HCT116 (cell line): ENCODE measurements at regions not wholly inside any gene's neighbourhood (a gene's known extent, or its start where the extent isn't known, plus 50 kb on each side); places are given as distances from the start of the nearest gene placed in this dataset.

ENCODE experiments used
- ATAC-seq: fragments of 200-7000 bp; cut with Tn5 transposase; 2 replicates; pipeline ENCODE4 v1.9.1; 2020; ENCODE audit warnings: mild to moderate bottlenecking, moderate library complexity
- BruUV-seq: library from RNA; stranded (reverse); fragments of 400-500 nt; replicated peaks from 2 replicates; lab custom pipeline; 2021; lab: Mats Ljungman, UMichigan
- CTCF ChIA-PET: fragments of 300-600 bp; sonication (Branson Sonifier 250); formaldehyde crosslinking; loops from one replicate; lab custom pipeline; 2021; ENCODE audit warnings: antibody characterized with exemption; lab: Charles Lee
- POLR2A ChIA-PET: fragments of 300-600, 350-600 bp; sonication (Branson Sonifier 250); formaldehyde crosslinking; loops from one replicate; lab custom pipeline; 2021; ENCODE audit warnings: antibody characterized with exemption; lab: Charles Lee
- RAD21 ChIA-PET, 2 experiments: fragments of 300-600 bp; sonication (Branson Sonifier 250); formaldehyde crosslinking; loops; one replicate each; lab custom pipeline; 2023; ENCODE audit warnings: low total read pairs in 2 of 2; ENCODE audit not compliant: uncharacterized antibody in 2 of 2, unreplicated experiment in 2 of 2, low non-redundant PET in 1 of 2; lab: Charles Lee
- DNase-seq: peaks from one replicate; pipeline ENCODE4 v3.0.0-alpha.2; 2010; ENCODE audit warnings: low read depth, low spot score
- H2AFZ ChIP-seq: fragments of 200-600 bp; shearing (Covaris generic), sonication (generic); 2 replicates; pipeline ENCODE4 v1.6.1; 2017; ENCODE audit warnings: low read depth, mixed run types, mixed read lengths, antibody characterized with exemption, low read length; ENCODE audit not compliant: poor library complexity, severe bottlenecking
- H3K27ac ChIP-seq: 2 replicates; pipeline ENCODE4 v1.5.1; 2012; ENCODE audit warnings: low read depth, low read length
- H3K27me3 ChIP-seq: fragments of 200-600 bp; sonication (generic); 2 replicates; pipeline ENCODE4 v1.6.1; 2016; ENCODE audit warnings: mixed run types, low read length, mixed read lengths; ENCODE audit not compliant: insufficient read depth
- H3K36me3 ChIP-seq, 2 experiments: fragments of 200-500 bp in 1 of 2; fragments of 200-600 bp in 1 of 2; sonication (Bioruptor generic) in 1 of 2; sonication (generic) in 1 of 2; 2 replicates each; pipeline versions ENCODE4 v1.5.1 to v1.6.1; 2014 to 2016; ENCODE audit warnings: low read length in 2 of 2, inconsistent platforms in 1 of 2, mixed read lengths in 1 of 2, mixed run types in 1 of 2; ENCODE audit not compliant: insufficient read depth in 2 of 2, control insufficient read depth in 1 of 2
- H3K4me1 ChIP-seq, 2 experiments: fragments of 200-600 bp in 1 of 2; sonication (generic) in 1 of 2; 2 replicates each; pipeline versions ENCODE4 v1.5.1 to v1.6.1; 2012 to 2017; ENCODE audit warnings: low read length in 2 of 2, inconsistent platforms in 1 of 2, mild to moderate bottlenecking in 1 of 2, mixed read lengths in 1 of 2, mixed run types in 1 of 2, moderate library complexity in 1 of 2; ENCODE audit not compliant: insufficient read depth in 2 of 2, control insufficient read depth in 1 of 2
- H3K4me2 ChIP-seq: fragments of 200-600 bp; sonication (generic); 2 replicates; pipeline ENCODE4 v1.6.1; 2017; ENCODE audit warnings: mixed run types, low read length, mixed read lengths
- H3K4me3 ChIP-seq, 2 experiments: fragments of 200-600 bp in 1 of 2; sonication (generic) in 1 of 2; replicated peaks in 1 of 2; 2 replicates each; pipeline ENCODE4 v1.5.1; 2011 to 2016; ENCODE audit warnings: low read length in 2 of 2, control low read depth in 1 of 2, low read depth in 1 of 2, mild to moderate bottlenecking in 1 of 2, mixed read lengths in 1 of 2, mixed run types in 1 of 2
- H3K79me2 ChIP-seq: fragments of 200-600 bp; sonication (generic); 2 replicates; pipeline ENCODE4 v1.6.1; 2017; ENCODE audit warnings: mild to moderate bottlenecking, mixed run types, low read length, moderate library complexity, mixed read lengths; ENCODE audit not compliant: insufficient read depth
- H3K9ac ChIP-seq: fragments of 200-600 bp; sonication (generic); 2 replicates; pipeline ENCODE4 v1.6.1; 2016; ENCODE audit warnings: low read length, mixed read lengths
- H3K9me2 ChIP-seq: fragments of 200-600 bp; sonication (generic), shearing (Covaris generic); 2 replicates; pipeline ENCODE4 v1.6.1; 2017; ENCODE audit warnings: mixed run types, mild to moderate bottlenecking, moderate library complexity; ENCODE audit not compliant: insufficient read depth
- H3K9me3 ChIP-seq, 2 experiments: fragments of 200-500 bp in 1 of 2; fragments of 200-600 bp in 1 of 2; sonication (Bioruptor generic) in 1 of 2; sonication (generic) in 1 of 2; 2 replicates each; pipeline ENCODE4 v1.6.1; 2014 to 2017; ENCODE audit warnings: low read length in 2 of 2, mixed read lengths in 2 of 2, inconsistent platforms in 1 of 2, low read depth in 1 of 2, mild to moderate bottlenecking in 1 of 2, mixed run types in 1 of 2, moderate library complexity in 1 of 2; ENCODE audit not compliant: control insufficient read depth in 1 of 2, insufficient read depth in 1 of 2
- H4K20me1 ChIP-seq: fragments of 200-600 bp; sonication (generic), shearing (Covaris generic); 2 replicates; pipeline ENCODE4 v1.6.1; 2017; ENCODE audit warnings: mixed run types, mild to moderate bottlenecking, moderate library complexity; ENCODE audit not compliant: insufficient read depth
- CEBPB ChIP-seq: IDR thresholded peaks from 2 replicates; pipeline ENCODE4 v1.6.1; 2012; ENCODE audit warnings: low read depth
- ELF1 ChIP-seq: IDR thresholded peaks from 2 replicates; pipeline ENCODE4 v1.6.1; 2012; ENCODE audit warnings: low read depth, borderline replicate concordance
- EZH2phosphoT487 ChIP-seq: fragments of 200-600 bp; IDR thresholded peaks from 2 replicates; pipeline ENCODE4 v1.6.1; 2018; ENCODE audit warnings: antibody characterized with exemption, borderline replicate concordance
- JUND ChIP-seq: IDR thresholded peaks from 2 replicates; pipeline ENCODE4 v1.6.1; 2012
- POLR2AphosphoS5 ChIP-seq: IDR thresholded peaks from 2 replicates; pipeline ENCODE4 v1.6.1; 2011; ENCODE audit warnings: mild to moderate bottlenecking, low read depth, low read length, moderate library complexity
- SIN3A ChIP-seq: IDR thresholded peaks from 2 replicates; pipeline ENCODE4 v1.6.1; 2012; ENCODE audit warnings: low read depth
- TCF7L2 ChIP-seq: IDR thresholded peaks from 2 replicates; pipeline ENCODE4 v1.7.0; 2011; ENCODE audit warnings: borderline replicate concordance, inconsistent platforms; ENCODE audit not compliant: insufficient read depth, insufficient read length; ENCODE audit errors: extremely low read depth
- ZNF274 ChIP-seq: fragments of 200-500 bp; sonication (Bioruptor generic); IDR thresholded peaks from 2 replicates; pipeline ENCODE4 v1.6.1; 2014; ENCODE audit warnings: mild to moderate bottlenecking, low read depth, low read length, inconsistent platforms
- intact Hi-C: fragments of 100-400 bp; cut with micrococcal nuclease; formaldehyde crosslinking; loops from 2 replicates; pipeline ENCODE4 v1.10.0; 2022
- TF ChIP-seq, protein P1 (sequence below), 3 experiments: fragments of 200-600 bp in 1 of 3; sonication (generic) in 1 of 3; IDR thresholded peaks in 2 of 3; conservative IDR thresholded peaks in 1 of 3; 2 replicates each; pipeline ENCODE4 v1.5.1; 2012 to 2017; ENCODE audit warnings: low read depth in 2 of 3, low read length in 2 of 3, antibody characterized with exemption in 1 of 3, borderline replicate concordance in 1 of 3, control low read depth in 1 of 3, mild to moderate bottlenecking in 1 of 3, mixed read lengths in 1 of 3, mixed run types in 1 of 3, moderate library complexity in 1 of 3; ENCODE audit not compliant: insufficient read depth in 1 of 3
- TF ChIP-seq, protein P2 (sequence below): IDR thresholded peaks from 2 replicates; pipeline ENCODE4 v1.6.1; 2012
- TF ChIP-seq, protein P3 (sequence below): IDR thresholded peaks from 2 replicates; pipeline ENCODE4 v1.6.1; 2012; ENCODE audit warnings: low read depth
- TF ChIP-seq, protein P4 (sequence below): IDR thresholded peaks from 2 replicates; pipeline ENCODE4 v1.6.1; 2011; ENCODE audit warnings: mild to moderate bottlenecking, low read length, moderate library complexity; ENCODE audit not compliant: insufficient replicate concordance; ENCODE audit errors: extremely low read depth

DNA sequence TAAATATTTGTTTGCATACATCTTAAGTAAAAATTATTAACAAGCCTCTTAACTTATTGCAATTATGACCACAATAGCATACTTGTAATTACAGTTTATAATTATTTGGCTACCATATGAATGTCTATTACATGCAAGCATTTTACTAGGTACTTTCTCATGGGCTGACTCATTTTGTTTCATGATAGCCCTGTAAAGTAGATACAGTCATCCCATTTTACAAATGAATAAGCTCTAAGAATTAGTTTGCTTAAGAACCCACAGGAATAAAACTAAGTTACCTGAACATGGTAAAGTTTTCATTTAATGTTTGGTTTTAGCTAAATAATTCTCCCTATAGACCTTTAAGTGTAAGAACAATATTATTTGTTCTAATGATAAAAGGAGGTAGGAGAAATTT, 126.6 kb upstream of the IZUMO3 start:
- no peak overlapping the region for H3K4me2 ChIP-seq
- POLR2A ChIA-PET, result no interaction called here
- H3K79me2 ChIP-seq, result no peaks in the 10 kb centered on the region
- DNase-seq (no peak), ATAC-seq (no peak)
- H3K9me2 ChIP-seq, result no peaks in the 10 kb centered on the region
- no peak overlapping the region for H3K9ac ChIP-seq
- CTCF ChIA-PET, result no interaction called here
- H2AFZ ChIP-seq, result no peak overlapping the region
- no peaks in the 10 kb centered on the region for H4K20me1 ChIP-seq
- H3K9me3 ChIP-seq, result peaks cover 3 to 17% of the 10 kb centered on the region in 2 experiments; a peak in 2 of 4 replicates
- H3K4me3 ChIP-seq, result no peak overlapping the region
- no peak overlapping the region for H3K27ac ChIP-seq
- TF ChIP-seq SIN3A, result no peak
- TF ChIP-seq ELF1, result no peak
- TF ChIP-seq CEBPB, result no peak
- no peak for TF ChIP-seq ZNF274
- TF ChIP-seq POLR2AphosphoS5, result no peak
- TF ChIP-seq, protein P1, sequence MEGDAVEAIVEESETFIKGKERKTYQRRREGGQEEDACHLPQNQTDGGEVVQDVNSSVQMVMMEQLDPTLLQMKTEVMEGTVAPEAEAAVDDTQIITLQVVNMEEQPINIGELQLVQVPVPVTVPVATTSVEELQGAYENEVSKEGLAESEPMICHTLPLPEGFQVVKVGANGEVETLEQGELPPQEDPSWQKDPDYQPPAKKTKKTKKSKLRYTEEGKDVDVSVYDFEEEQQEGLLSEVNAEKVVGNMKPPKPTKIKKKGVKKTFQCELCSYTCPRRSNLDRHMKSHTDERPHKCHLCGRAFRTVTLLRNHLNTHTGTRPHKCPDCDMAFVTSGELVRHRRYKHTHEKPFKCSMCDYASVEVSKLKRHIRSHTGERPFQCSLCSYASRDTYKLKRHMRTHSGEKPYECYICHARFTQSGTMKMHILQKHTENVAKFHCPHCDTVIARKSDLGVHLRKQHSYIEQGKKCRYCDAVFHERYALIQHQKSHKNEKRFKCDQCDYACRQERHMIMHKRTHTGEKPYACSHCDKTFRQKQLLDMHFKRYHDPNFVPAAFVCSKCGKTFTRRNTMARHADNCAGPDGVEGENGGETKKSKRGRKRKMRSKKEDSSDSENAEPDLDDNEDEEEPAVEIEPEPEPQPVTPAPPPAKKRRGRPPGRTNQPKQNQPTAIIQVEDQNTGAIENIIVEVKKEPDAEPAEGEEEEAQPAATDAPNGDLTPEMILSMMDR (IDR thresholded peaks at IDR 0.05 in 2 of 3, conservative IDR thresholded peaks at IDR 0.05 in 1 of 3; ENCODE audit: borderline replicate concordance in 1 of 3, insufficient read depth in 1 of 3, low read depth in 2 of 3, low read length in 2 of 3), result no peak
- TF ChIP-seq, protein P2, sequence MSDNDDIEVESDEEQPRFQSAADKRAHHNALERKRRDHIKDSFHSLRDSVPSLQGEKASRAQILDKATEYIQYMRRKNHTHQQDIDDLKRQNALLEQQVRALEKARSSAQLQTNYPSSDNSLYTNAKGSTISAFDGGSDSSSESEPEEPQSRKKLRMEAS, result no peak
- TF ChIP-seq, protein P3, sequence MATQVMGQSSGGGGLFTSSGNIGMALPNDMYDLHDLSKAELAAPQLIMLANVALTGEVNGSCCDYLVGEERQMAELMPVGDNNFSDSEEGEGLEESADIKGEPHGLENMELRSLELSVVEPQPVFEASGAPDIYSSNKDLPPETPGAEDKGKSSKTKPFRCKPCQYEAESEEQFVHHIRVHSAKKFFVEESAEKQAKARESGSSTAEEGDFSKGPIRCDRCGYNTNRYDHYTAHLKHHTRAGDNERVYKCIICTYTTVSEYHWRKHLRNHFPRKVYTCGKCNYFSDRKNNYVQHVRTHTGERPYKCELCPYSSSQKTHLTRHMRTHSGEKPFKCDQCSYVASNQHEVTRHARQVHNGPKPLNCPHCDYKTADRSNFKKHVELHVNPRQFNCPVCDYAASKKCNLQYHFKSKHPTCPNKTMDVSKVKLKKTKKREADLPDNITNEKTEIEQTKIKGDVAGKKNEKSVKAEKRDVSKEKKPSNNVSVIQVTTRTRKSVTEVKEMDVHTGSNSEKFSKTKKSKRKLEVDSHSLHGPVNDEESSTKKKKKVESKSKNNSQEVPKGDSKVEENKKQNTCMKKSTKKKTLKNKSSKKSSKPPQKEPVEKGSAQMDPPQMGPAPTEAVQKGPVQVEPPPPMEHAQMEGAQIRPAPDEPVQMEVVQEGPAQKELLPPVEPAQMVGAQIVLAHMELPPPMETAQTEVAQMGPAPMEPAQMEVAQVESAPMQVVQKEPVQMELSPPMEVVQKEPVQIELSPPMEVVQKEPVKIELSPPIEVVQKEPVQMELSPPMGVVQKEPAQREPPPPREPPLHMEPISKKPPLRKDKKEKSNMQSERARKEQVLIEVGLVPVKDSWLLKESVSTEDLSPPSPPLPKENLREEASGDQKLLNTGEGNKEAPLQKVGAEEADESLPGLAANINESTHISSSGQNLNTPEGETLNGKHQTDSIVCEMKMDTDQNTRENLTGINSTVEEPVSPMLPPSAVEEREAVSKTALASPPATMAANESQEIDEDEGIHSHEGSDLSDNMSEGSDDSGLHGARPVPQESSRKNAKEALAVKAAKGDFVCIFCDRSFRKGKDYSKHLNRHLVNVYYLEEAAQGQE, result no peak
- TF ChIP-seq EZH2phosphoT487, result no peak
- no peak for TF ChIP-seq JUND
- TF ChIP-seq, protein P4, sequence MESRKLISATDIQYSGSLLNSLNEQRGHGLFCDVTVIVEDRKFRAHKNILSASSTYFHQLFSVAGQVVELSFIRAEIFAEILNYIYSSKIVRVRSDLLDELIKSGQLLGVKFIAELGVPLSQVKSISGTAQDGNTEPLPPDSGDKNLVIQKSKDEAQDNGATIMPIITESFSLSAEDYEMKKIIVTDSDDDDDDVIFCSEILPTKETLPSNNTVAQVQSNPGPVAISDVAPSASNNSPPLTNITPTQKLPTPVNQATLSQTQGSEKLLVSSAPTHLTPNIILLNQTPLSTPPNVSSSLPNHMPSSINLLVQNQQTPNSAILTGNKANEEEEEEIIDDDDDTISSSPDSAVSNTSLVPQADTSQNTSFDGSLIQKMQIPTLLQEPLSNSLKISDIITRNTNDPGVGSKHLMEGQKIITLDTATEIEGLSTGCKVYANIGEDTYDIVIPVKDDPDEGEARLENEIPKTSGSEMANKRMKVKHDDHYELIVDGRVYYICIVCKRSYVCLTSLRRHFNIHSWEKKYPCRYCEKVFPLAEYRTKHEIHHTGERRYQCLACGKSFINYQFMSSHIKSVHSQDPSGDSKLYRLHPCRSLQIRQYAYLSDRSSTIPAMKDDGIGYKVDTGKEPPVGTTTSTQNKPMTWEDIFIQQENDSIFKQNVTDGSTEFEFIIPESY, result no peak
- no peak for TF ChIP-seq TCF7L2
- BruUV-seq, result no TSS peak
- H3K27me3 ChIP-seq, result no peaks in the 10 kb centered on the region
- intact Hi-C loops, result no loop called here
- H3K36me3 ChIP-seq, result no peaks in the 10 kb centered on the region
- RAD21 ChIA-PET, result no interaction called here
- H3K4me1 ChIP-seq, result no peaks in the 10 kb centered on the region
